NT2/D1 (cell line): ENCODE measurements at regions not wholly inside any gene's neighbourhood (a gene's known extent, or its start where the extent isn't known, plus 50 kb on each side); places are given as distances from the start of the nearest gene placed in this dataset.

ENCODE experiments used
- SUZ12 ChIP-seq: IDR thresholded peaks from 2 replicates; pipeline ENCODE4 v1.6.1; 2011; ENCODE audit not compliant: insufficient read length, insufficient read depth; ENCODE audit errors: extremely low read depth
- YY1 ChIP-seq: IDR thresholded peaks from 2 replicates; pipeline ENCODE4 v1.6.1; 2011; ENCODE audit not compliant: insufficient read length, insufficient read depth

DNA sequence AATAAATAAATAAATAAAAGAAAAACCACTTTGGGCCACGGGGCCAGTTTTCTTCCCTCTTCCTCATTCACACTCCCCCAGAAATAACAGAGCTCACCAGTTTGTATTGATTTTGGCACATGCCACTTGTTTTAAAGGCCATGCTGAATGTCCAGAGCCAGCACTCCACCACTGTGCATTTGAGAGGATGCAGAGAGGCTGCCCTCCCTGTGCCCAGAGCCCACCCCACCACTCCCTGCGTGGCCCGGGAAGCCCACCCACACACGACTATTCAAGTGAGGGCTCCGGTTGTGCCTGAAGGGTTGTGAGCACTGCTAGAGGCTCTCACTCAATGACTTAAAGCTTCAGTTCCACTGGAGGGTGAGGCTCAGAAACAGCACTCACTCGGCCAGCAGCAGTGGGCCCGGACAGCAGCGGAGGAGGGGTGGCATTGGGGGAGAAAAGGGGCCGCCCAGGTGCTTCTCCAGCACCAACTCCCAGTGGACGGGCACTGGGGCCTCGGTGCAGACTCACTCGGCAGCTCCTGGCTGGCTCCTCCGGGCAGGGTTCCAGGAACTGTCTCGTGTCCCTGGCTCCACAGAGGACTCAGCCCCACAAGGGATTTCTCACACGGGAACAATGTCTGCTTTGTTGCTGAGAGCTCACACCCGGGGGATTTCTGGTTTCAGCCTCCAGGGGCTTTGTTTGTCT lies 112.7 kb downstream of the SHANK2 start:
- TF ChIP-seq SUZ12 (no peak), YY1 (no peak)
